T47D (cell line): ENCODE measurements at regions not wholly inside any gene's neighbourhood (a gene's known extent, or its start where the extent isn't known, plus 50 kb on each side); places are given as distances from the start of the nearest gene placed in this dataset.

Source experiments
- DNase-seq, 2 experiments: peaks; one replicate each; pipeline versions ENCODE4 v3.0.0 to v3.0.0-alpha.2; 2011 to 2012; ENCODE audit warnings: low read depth in 1 of 2, low spot score in 1 of 2
- JUND ChIP-seq: IDR thresholded peaks from 2 replicates; pipeline ENCODE4 v1.6.1; 2012; ENCODE audit warnings: low read depth
- in situ Hi-C: cut with HindIII; loops from 2 replicates; pipeline ENCODE4 v1.10.0; 2016; ENCODE audit warnings: low sequenced_read_pairs, low pct_unique_long_range_greater_than_20kb

DNA sequence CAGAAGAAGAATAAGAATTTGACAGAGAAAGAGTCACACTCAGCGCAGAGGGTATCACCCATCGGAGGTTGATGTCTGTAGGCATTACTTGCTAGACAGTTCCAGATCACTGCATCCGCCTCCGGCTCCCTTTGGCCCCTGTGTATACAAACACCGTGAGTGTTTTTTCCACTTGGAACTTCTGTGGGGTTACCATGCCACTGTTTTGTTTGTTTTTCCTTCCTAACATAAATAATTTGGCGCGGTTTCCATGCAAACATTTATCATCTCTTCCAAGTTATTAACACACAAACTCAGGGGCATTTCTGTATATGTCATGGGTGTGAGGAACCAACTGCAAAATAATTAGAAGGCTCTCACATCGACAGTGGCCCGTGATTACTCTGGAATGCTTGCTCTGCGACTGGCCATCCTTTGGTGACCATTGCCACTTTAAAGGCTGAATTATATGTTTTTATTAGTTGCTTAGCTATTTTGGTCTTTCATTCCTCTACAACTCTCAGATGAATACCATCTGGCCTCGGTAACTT is 612.2 kb upstream of the MKI67 start:
- in situ Hi-C loops: no loop called here
- no peak for TF ChIP-seq JUND
- DNase-seq: no peak

DNA sequence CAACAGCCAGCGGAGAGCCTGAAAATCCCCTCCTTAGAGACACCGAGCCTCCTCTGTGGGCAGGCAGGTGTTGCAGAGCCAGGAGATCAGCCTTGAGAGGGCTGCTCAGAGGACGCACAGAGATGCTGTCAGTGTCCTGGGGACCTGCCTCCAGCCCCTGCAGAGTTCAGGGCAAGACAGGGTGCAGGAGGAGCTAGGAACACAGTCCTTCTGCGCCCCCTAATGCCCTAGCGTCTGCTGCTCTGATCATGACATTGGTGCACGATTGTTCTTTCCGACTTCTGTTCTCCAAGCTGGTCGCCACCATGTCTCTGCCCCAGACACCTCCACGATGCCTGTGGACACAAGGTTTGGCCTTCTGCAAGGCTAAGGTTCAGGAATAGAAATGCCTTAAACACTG is 613.7 kb upstream of the MKI67 start:
- DNase-seq: peak in 1 of 2 experiments; percentile 1
- in situ Hi-C loops: no loop called here
- no peak for TF ChIP-seq JUND

DNA sequence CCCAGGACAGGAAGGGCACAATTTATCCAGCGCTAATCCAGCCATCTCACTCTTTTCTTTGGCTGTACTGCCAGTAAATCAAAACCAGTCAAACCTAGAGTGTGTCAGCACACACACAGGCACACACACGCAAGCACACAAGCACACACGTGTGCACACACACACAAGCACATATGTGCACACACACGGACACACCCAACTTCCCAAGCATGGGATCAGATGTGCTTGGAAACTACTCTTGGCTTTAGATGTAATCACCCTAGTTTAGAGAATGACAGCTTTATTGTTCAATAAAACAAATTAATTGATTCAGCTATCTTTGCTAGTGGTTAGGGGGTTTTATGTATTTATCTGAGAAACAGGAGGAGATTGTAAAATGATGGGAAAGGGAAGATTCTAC is 615.0 kb upstream of the MKI67 start:
- no peak for TF ChIP-seq JUND
- DNase-seq: no peak
- in situ Hi-C loops: no loop called here

- no peak for TF ChIP-seq JUND
- in situ Hi-C loops: no loop called here
- no peak for DNase-seq
Observed at GRCh38 chr10:128741680-128742079, 615.5 kb upstream of the MKI67 start.

DNA sequence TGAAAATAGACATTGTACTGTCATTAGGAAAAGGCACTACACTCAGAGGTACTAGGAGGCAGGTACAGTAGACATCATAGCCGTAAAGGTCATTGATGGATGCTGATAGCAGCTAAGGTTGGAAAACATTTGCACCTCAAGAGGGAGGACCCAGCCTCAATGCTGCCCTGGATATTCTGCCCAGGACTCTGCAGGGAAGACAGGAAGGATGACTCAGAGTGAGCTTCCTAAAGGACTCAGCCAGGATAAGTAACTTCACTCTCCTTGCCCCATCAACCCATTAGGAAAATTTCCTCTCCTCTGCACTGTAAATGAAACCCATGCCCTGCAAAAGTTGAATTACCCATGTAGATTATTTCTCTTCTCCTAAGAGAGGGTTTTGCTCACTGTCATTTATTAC is 617.9 kb upstream of the MKI67 start:
- no peak for DNase-seq
- in situ Hi-C loops: no loop called here
- no peak for TF ChIP-seq JUND

- no peak for DNase-seq
- in situ Hi-C loops: no loop called here
- TF ChIP-seq JUND: no peak
Observed at GRCh38 chr10:128744811-128745305, 618.6 kb upstream of the MKI67 start.

DNA sequence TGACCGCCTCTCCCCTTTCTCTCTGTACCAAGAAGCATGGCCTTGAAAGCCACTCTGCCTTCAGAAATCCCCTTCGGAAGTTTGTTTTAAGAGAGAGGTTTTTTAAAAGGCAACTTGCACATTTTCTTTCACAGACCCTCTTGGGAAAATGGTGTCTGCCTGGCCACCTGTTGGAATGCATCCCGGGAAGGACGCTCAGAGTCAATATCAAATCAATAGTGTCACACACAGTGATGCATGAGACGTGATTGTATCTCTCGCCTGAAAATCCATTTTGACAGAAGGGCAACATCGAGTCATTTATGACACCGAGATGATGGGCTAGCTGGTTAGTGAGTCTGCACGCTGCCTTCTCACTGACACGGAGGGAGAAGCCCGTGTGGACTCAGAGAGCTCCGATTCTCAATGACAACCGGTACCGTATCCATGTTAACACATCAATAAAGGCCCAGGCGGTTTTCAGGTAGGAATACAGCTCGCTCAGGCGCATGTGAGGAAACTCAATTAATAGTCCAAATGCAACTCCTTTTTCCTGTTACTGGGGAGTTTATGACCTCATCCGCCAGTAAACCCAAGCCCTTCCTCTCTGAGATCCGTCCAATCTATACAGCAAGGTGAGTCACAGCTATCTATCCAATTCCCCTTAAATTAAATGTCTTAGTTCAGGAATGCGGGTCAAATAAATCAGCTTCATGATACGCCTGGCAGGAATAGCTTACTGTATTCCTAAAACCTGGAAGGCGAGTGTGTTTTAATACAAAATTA is 621.5 kb upstream of the MKI67 start:
- in situ Hi-C loops: no loop called here
- TF ChIP-seq JUND: no peak
- no peak for DNase-seq

GRCh38 chr10:128751284-128751683 is 625.1 kb upstream of the MKI67 start:
- DNase-seq: no peak
- TF ChIP-seq JUND: no peak
- in situ Hi-C loops: no loop called here

GRCh38 chr10:128751851-128752250 is 625.6 kb upstream of the MKI67 start:
- DNase-seq: no peak
- in situ Hi-C loops: no loop called here
- no peak for TF ChIP-seq JUND

- in situ Hi-C loops: no loop called here
- TF ChIP-seq JUND: no peak
- no peak for DNase-seq
Observed at GRCh38 chr10:128759174-128759573, 633.0 kb upstream of the MKI67 start.

DNA sequence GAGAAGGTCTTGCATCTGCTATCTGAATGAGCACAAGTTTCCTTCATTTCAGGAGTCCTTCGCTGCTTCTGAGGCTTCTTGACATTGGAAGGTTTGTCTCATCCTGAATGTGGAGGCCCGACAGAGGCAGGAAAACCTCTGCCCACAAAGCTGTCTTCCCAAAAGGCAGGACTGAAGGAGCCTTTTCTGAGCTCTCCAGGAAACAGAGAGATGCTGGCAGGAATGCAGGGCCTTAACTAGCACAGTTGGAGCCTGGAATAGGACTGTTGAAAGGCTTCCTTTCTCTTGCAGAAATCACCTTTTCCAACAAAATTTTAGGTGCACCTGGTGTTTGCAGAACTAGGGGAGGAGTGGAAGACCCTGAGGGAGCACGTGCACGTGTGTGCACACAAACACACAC is 637.4 kb upstream of the MKI67 start:
- no peak for DNase-seq
- TF ChIP-seq JUND: no peak
- in situ Hi-C loops: no loop called here

DNA sequence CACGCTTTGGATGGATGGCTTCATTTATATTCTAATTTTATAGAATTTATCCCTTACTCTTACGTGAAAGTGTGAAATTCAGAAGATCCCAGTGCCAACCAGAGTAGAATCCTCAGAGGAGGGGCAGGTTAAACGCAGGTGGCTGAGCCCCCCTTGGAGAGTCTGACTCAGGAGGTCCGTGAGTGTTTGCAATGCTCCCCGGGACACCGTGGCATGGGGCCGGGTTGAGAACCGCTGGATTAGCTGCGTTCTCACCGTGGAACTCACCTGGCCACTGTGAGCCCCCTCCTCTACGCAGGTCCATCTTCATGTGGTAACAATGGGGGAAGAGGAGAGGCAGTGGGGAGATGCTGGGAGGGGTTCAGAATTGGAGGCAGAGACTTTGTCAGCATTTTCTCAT is 638.0 kb upstream of the MKI67 start:
- TF ChIP-seq JUND: no peak
- in situ Hi-C loops: no loop called here
- DNase-seq: no peak

DNA sequence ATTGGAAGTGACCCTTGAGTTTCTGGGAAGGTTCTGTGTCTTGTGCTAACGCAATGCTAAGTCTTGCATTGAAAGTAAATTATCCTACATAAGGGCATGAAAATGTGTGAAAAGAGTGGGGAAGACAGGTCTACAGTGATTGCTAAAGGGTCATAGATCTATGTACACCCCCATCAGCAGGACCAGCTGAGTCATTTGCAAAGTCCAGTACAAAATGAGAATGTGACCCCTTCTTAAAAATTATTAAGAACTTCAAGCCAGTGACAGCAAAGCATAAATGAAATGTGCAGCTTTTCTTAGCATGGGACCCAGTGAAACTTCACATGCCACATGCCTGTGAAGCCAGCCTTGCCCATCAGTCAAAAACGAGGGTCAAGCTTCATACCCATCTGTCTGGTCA is 640.7 kb upstream of the MKI67 start:
- in situ Hi-C loops: no loop called here

DNA sequence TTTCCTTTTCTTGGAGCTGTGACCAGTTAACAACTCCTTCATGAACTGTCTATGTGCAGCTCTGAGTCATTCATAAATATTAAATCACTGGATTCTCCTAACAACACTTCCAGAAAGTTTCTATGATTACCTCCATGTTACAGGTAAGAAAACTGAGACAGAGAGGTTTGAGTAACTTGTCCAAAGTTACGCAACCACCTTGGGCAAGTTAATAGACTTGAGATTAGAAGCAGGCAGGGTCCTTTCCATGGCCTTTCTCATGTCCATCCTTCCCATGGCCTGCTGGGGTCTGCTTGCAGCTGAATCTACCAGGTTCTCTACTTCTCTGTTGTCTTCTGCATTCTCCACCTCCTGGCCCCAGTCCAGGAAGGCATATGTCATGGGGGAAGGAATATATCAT is 648.8 kb upstream of the MKI67 start:
- no peak for TF ChIP-seq JUND
- DNase-seq: no peak
- in situ Hi-C loops: no loop called here

More for the DNA sequence above, 640.7 kb upstream of the MKI67 start:
- no peak for TF ChIP-seq JUND
- DNase-seq: no peak
